ENCODE measurements at regions not wholly inside any gene's neighbourhood (a gene's known extent, or its start where the extent isn't known, plus 50 kb on each side); places are given as distances from the start of the nearest gene placed in this dataset.

- dilution Hi-C loops (cut with HindIII; ENCODE audit: low sequenced_read_pairs, unreplicated experiment) = no loop called here
- intact Hi-C loops (cut with micrococcal nuclease) = no loop called here
- H4K91ac ChIP-seq (ENCODE audit: insufficient read depth, low read depth, low read length) = no peak overlapping the region
- ATAC-seq (ENCODE audit: low read depth) (no peak), DNase-seq (no peak)
- no peaks in the 10 kb centered on the region; the same call in 1 of the 2 replicates for H3K4me1 ChIP-seq (ENCODE audit: control insufficient read depth, insufficient read depth, low read length)
- no peak overlapping the region for H3K56ac ChIP-seq (ENCODE audit: extremely low read depth, insufficient read depth, low read length)
- H3K9me3 ChIP-seq (ENCODE audit: control insufficient read depth, insufficient read depth, low read length) = no peaks in the 10 kb centered on the region
- no peak overlapping the region for H2AFZ ChIP-seq (replicated peaks; ENCODE audit: low read length, poor library complexity)
- no peaks in the 10 kb centered on the region for H3K9me1 ChIP-seq (ENCODE audit: insufficient read depth, low read length)
- H3K4ac ChIP-seq (ENCODE audit: low read depth, low read length) = no peak overlapping the region
- H2BK120ac ChIP-seq (ENCODE audit: low read depth, low read length) = no peak overlapping the region
- TF ChIP-seq MAZ (IDR thresholded peaks at IDR 0.05; ENCODE audit: borderline replicate concordance, low read depth, low read length) (no peak), NFE2L2 (IDR thresholded peaks at IDR 0.05; ENCODE audit: low read depth, low read length) (no peak), MAFK (IDR thresholded peaks at IDR 0.05; ENCODE audit: low read depth, low read length) (no peak), MXI1 (IDR thresholded peaks at IDR 0.05; ENCODE audit: borderline replicate concordance, low read depth, low read length) (no peak), RAD21 (IDR thresholded peaks at IDR 0.05; ENCODE audit: low read length) (no peak), CHD1 (IDR thresholded peaks at IDR 0.05; ENCODE audit: low read depth, low read length) (no peak), BHLHE40 (IDR thresholded peaks at IDR 0.05; ENCODE audit: low read depth, low read length) (no peak), FOS (IDR thresholded peaks at IDR 0.05; ENCODE audit: low read depth, low read length) (no peak), RFX5 (IDR thresholded peaks at IDR 0.05; ENCODE audit: low read depth, low read length) (no peak)
- TF ChIP-seq, protein P1, sequence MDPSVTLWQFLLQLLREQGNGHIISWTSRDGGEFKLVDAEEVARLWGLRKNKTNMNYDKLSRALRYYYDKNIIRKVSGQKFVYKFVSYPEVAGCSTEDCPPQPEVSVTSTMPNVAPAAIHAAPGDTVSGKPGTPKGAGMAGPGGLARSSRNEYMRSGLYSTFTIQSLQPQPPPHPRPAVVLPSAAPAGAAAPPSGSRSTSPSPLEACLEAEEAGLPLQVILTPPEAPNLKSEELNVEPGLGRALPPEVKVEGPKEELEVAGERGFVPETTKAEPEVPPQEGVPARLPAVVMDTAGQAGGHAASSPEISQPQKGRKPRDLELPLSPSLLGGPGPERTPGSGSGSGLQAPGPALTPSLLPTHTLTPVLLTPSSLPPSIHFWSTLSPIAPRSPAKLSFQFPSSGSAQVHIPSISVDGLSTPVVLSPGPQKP (IDR thresholded peaks at IDR 0.05; ENCODE audit: borderline replicate concordance, low read depth, low read length) = no peak
- H3K4me3 ChIP-seq (ENCODE audit: insufficient read depth, low read depth, low read length) = no peak overlapping the region
- no peak overlapping the region for H3K4me2 ChIP-seq (ENCODE audit: low read depth, low read length)
- H2BK5ac ChIP-seq (ENCODE audit: low read depth, low read length, poor library complexity, severe bottlenecking) = no peak overlapping the region
- H2BK15ac ChIP-seq (ENCODE audit: low read depth, low read length) = no peak overlapping the region
- no peaks in the 10 kb centered on the region for H3K79me1 ChIP-seq (ENCODE audit: low read depth in 1 of 2, low read length in 2 of 2)
- H4K20me1 ChIP-seq (ENCODE audit: insufficient read depth, low read length) = no peaks in the 10 kb centered on the region
- POLR2A ChIA-PET (ENCODE audit: unreplicated experiment) = no interaction called here
- H2BK20ac ChIP-seq (ENCODE audit: low read depth, low read length) = no peak overlapping the region
- no peak overlapping the region for H3K14ac ChIP-seq (replicated peaks; ENCODE audit: low read depth, low read length)
- 75% methylated on average over 1 of the region's 8 CpGs; no CpG with 5 or more reads in 1 of the 2 experiments for WGBS, 2 experiments (ENCODE audit: extremely low coverage in 2 of 2, insufficient read length in 1 of 2)
- H3K36me3 ChIP-seq (ENCODE audit: control insufficient read depth, insufficient read depth, low read length) = no peaks in the 10 kb centered on the region
- H3K27ac ChIP-seq (ENCODE audit: insufficient read depth, low read length) = no peak overlapping the region
- no peak overlapping the region for H2AK5ac ChIP-seq (ENCODE audit: low read depth, low read length)
- H3K9ac ChIP-seq (ENCODE audit: low read depth, low read length) = no peak overlapping the region
- no peak overlapping the region for H4K5ac ChIP-seq (ENCODE audit: low read depth, low read length)
- no peak overlapping the region for H2AK9ac ChIP-seq (replicated peaks; ENCODE audit: low read depth, low read length, poor library complexity)
- no peak overlapping the region for H4K8ac ChIP-seq (ENCODE audit: low read depth in 2 of 2, low read length in 2 of 2)
- no peak overlapping the region for H3K18ac ChIP-seq (ENCODE audit: low read depth, low read length)
- no peak overlapping the region for H3K23ac ChIP-seq (ENCODE audit: low read depth, low read length)
- no TSS peak for BruUV-seq (replicated peaks)
- CTCF ChIA-PET = no interaction called here
- in situ Hi-C loops (cut with MboI; ENCODE audit: low sequenced_read_pairs) = no loop called here
- peaks cover 54% of the 10 kb centered on the region for H3K27me3 ChIP-seq (ENCODE audit: control insufficient read depth, insufficient read depth, low read length)
Measured at GRCh38 chr9:131805803-131806202, 65.9 kb upstream of the RAPGEF1 start.
